Fibroblast of the aortic adventitia (primary cell): ENCODE measurements at regions not wholly inside any gene's neighbourhood (a gene's known extent, or its start where the extent isn't known, plus 50 kb on each side); places are given as distances from the start of the nearest gene placed in this dataset.
A peak's percentile ranks its signal among the peaks of the same experiment; 100 is the strongest.

Experiments used
- DNase-seq: peaks from one replicate; pipeline ENCODE4 v3.0.0-alpha.2; 2010; ENCODE audit warnings: low read depth
- H3K4me3 ChIP-seq: 2 replicates; pipeline ENCODE4 v1.5.1; 2011; ENCODE audit warnings: low read depth, mild to moderate bottlenecking, control low read depth, low read length, moderate library complexity
- TF ChIP-seq, protein P1 (sequence below): IDR thresholded peaks from 2 replicates; pipeline ENCODE4 v1.5.1; 2011; ENCODE audit warnings: mild to moderate bottlenecking, low read length, control low read depth, inconsistent platforms; ENCODE audit not compliant: insufficient read depth

DNA sequence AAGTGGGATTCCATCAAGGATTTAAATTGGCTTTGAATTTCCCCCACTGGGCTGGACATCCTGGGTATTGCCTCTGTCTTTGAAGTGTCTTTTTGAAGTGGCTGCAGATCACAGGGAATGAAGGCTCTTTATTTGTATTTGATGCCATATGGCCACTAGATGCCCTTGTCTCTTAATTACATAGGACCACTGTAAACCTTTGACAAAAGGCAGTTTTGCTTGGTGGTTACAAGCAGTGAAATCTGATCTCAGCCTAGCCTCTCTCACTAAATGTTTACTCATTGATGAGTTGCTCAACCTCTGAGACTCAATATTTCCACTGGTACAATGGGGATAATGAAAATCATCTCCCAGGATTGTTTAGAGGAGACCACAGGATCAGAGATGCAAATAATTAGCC is 102.2 kb downstream of the INSIG2 start:
- no peak for DNase-seq
- TF ChIP-seq, protein P1, sequence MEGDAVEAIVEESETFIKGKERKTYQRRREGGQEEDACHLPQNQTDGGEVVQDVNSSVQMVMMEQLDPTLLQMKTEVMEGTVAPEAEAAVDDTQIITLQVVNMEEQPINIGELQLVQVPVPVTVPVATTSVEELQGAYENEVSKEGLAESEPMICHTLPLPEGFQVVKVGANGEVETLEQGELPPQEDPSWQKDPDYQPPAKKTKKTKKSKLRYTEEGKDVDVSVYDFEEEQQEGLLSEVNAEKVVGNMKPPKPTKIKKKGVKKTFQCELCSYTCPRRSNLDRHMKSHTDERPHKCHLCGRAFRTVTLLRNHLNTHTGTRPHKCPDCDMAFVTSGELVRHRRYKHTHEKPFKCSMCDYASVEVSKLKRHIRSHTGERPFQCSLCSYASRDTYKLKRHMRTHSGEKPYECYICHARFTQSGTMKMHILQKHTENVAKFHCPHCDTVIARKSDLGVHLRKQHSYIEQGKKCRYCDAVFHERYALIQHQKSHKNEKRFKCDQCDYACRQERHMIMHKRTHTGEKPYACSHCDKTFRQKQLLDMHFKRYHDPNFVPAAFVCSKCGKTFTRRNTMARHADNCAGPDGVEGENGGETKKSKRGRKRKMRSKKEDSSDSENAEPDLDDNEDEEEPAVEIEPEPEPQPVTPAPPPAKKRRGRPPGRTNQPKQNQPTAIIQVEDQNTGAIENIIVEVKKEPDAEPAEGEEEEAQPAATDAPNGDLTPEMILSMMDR: no peak
- no peak overlapping the region for H3K4me3 ChIP-seq

DNA sequence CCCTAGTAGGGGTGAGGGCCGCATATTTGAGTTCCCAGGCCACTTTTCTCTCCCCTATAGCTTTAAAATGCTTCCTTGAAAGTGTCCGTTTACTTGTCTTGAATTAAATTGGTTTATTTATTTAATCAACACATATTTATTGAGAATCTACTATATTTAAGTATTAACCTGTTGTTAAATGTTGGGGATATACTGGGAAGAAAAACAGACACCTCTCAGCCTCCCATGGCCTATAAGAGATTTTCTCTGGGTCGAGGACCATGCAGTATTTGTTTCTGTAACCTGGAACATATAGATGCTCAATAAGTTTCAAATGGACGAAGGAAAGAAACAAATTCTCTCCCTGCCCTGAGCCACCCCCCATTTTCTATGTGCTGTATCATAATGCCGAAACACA is 98.6 kb downstream of the INSIG2 start:
- no peak for DNase-seq
- peak overlapping the region; percentile 72 for H3K4me3 ChIP-seq
- TF ChIP-seq, protein P1: no peak

- DNase-seq: peak; percentile 86
- peak overlapping the region; percentile 72 for H3K4me3 ChIP-seq
- TF ChIP-seq, protein P1: peak; percentile 30
Observed at GRCh38 chr2:118186110-118186857, 98.0 kb downstream of the INSIG2 start.

GRCh38 chr2:118185210-118186109 is 97.2 kb downstream of the INSIG2 start:
- peak overlapping the region; percentile 72 for H3K4me3 ChIP-seq
- DNase-seq: peak; percentile 41
- TF ChIP-seq, protein P1: no peak

- no peak for DNase-seq
- TF ChIP-seq, protein P1: no peak
- no peak overlapping the region for H3K4me3 ChIP-seq
Observed at GRCh38 chr2:118183381-118183780, 95.1 kb downstream of the INSIG2 start.

DNA sequence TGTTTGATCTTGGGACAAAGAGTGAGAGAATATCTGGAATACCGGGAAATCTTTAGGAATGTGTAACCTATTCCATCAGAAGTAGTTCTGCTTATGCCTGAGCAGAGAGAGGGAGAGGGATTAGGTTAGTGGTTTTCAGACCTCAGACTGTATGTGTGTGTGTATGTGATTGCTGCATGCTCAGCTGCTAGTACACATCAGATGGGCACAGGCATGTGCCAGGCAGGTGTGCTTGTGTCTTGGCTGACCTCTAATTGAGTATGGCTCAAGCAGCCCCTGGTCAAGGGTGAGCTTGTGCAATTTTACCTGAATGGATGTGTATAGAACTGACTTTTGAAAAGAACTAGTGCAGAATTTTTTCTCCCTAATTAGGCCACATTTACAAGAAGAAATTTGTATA is 91.2 kb downstream of the INSIG2 start:
- no peak for DNase-seq
- H3K4me3 ChIP-seq: no peak overlapping the region
- TF ChIP-seq, protein P1: no peak
